ENCODE measurements at regions not wholly inside any gene's neighbourhood (a gene's known extent, or its start where the extent isn't known, plus 50 kb on each side); places are given as distances from the start of the nearest gene placed in this dataset.

- ChIA-PET CTCF (no interaction called here), POLR2A (ENCODE audit: low non-redundant PET) (no interaction called here)
- no peak for DNase-seq (ENCODE audit: low spot score)
- no peak for TF ChIP-seq CTCF (conservative IDR thresholded peaks at IDR 0.05; ENCODE audit: low read depth)
- H3K27ac ChIP-seq = no peak overlapping the region
Measured at GRCh38 chr7:32257621-32258020, 187.4 kb upstream of the PDE1C start.

GRCh38 chr7:32256811-32257210 is 186.6 kb upstream of the PDE1C start:
- POLR2A ChIA-PET (ENCODE audit: low non-redundant PET) = no interaction called here
- H3K27ac ChIP-seq = no peak overlapping the region
- no peak for DNase-seq (ENCODE audit: low spot score)
- CTCF ChIA-PET = no interaction called here
- no peak for TF ChIP-seq CTCF (conservative IDR thresholded peaks at IDR 0.05; ENCODE audit: low read depth)

- ChIA-PET POLR2A (ENCODE audit: low non-redundant PET) (no interaction called here), CTCF (no interaction called here)
- no peak for DNase-seq (ENCODE audit: low spot score)
- no peak overlapping the region for H3K27ac ChIP-seq
- TF ChIP-seq CTCF (conservative IDR thresholded peaks at IDR 0.05; ENCODE audit: low read depth) = no peak
Measured at GRCh38 chr7:32256376-32256775, 186.2 kb upstream of the PDE1C start.

- CTCF ChIA-PET = no interaction called here
Measured at GRCh38 chr7:32255036-32255435, 184.8 kb upstream of the PDE1C start.

GRCh38 chr7:32253299-32253698 is 183.1 kb upstream of the PDE1C start:
- no peak for DNase-seq (ENCODE audit: low spot score)
- no peak overlapping the region for H3K27ac ChIP-seq
- POLR2A ChIA-PET (ENCODE audit: low non-redundant PET) = no interaction called here
- CTCF ChIA-PET = interaction anchor here (0.7 kb wide), 1 partner anchor 1065 kb away, joined by 3 read pairs; no protein-coding TSS in a partner anchor
- no peak for TF ChIP-seq CTCF (conservative IDR thresholded peaks at IDR 0.05; ENCODE audit: low read depth)

More at GRCh38 chr7:32255036-32255435, 184.8 kb upstream of the PDE1C start:
- no peak for TF ChIP-seq CTCF (conservative IDR thresholded peaks at IDR 0.05; ENCODE audit: low read depth)
- POLR2A ChIA-PET (ENCODE audit: low non-redundant PET) = no interaction called here
- no peak for DNase-seq (ENCODE audit: low spot score)
- H3K27ac ChIP-seq = no peak overlapping the region

- POLR2A ChIA-PET (ENCODE audit: low non-redundant PET) = no interaction called here
- no peak overlapping the region for H3K27ac ChIP-seq
- DNase-seq (ENCODE audit: low spot score) = no peak
- no peak for TF ChIP-seq CTCF (conservative IDR thresholded peaks at IDR 0.05; ENCODE audit: low read depth)
- CTCF ChIA-PET = no interaction called here
Measured at GRCh38 chr7:32251659-32252058, 181.5 kb upstream of the PDE1C start.
